ENCODE measurements at regions not wholly inside any gene's neighbourhood (a gene's known extent, or its start where the extent isn't known, plus 50 kb on each side); places are given as distances from the start of the nearest gene placed in this dataset.

- ChIA-PET SMC1A (ENCODE audit: uncharacterized antibody, unreplicated experiment) (no interaction called here), CTCF (no interaction called here), POLR2A (no interaction called here), RAD21 (ENCODE audit: unreplicated experiment) (no interaction called here)
- in situ Hi-C loops (cut with MboI): no loop called here
- Histone ChIP-seq H3K27ac (ENCODE audit: control insufficient read depth, insufficient read depth) (no peak overlapping the region), H4K20me1 (ENCODE audit: control insufficient read depth, insufficient read depth) (no peaks in the 10 kb centered on the region), H3K9me3 (replicated peaks; ENCODE audit: control insufficient read depth, insufficient read depth, low read length) (no peaks in the 10 kb centered on the region; the same call in 2 of the 3 replicates), H3K4me3 (no peak overlapping the region), H3K27me3 (replicated peaks in 1 of 2; ENCODE audit: control insufficient read depth in 2 of 2, insufficient read depth in 2 of 2, low read length in 1 of 2) (no peaks in the 10 kb centered on the region), H3K4me1 (ENCODE audit: control insufficient read depth, insufficient read depth, low read length) (no peaks in the 10 kb centered on the region), H3K4me2 (ENCODE audit: control insufficient read depth, insufficient read depth) (no peak overlapping the region), H3K36me3 (ENCODE audit: control insufficient read depth in 2 of 2, insufficient read depth in 2 of 2, low read length in 1 of 2) (no peaks in the 10 kb centered on the region), H3K79me2 (ENCODE audit: control insufficient read depth, insufficient read depth, low read length) (no peaks in the 10 kb centered on the region), H2AFZ (ENCODE audit: control insufficient read depth, low read depth, low read length) (no peak overlapping the region), H3K9ac (ENCODE audit: control insufficient read depth, insufficient read depth, low read length) (no peak overlapping the region)
- intact Hi-C loops (cut with micrococcal nuclease; ENCODE audit: unreplicated experiment): no loop called here
- no peak for FAIRE-seq
- no peak for DNase-seq (ENCODE audit: low read depth, low spot score)
- BruUV-seq (replicated peaks): no TSS peak
- no peak for ATAC-seq
- TF ChIP-seq SREBF2 (IDR thresholded peaks at IDR 0.05; ENCODE audit: low read length): no peak
- no peak for TF ChIP-seq FOXK2 (IDR thresholded peaks at IDR 0.05)
- TF ChIP-seq SRF (IDR thresholded peaks at IDR 0.05; ENCODE audit: low read depth in 2 of 2, low read length in 2 of 2): no peak
- WGBS (ENCODE audit: insufficient coverage, insufficient replicate concordance, low lambda C conversion rate, missing lambda C conversion rate): 21% methylated on average over 2 of the region's 2 CpGs
Measured at GRCh38 chr5:152309926-152310450, 95.1 kb downstream of the NMUR2 start.

- no peak for DNase-seq (ENCODE audit: low read depth, low spot score)
- Histone ChIP-seq H3K9ac (ENCODE audit: control insufficient read depth, insufficient read depth, low read length) (no peak overlapping the region), H3K27ac (ENCODE audit: control insufficient read depth, insufficient read depth) (no peak overlapping the region), H2AFZ (ENCODE audit: control insufficient read depth, low read depth, low read length) (no peak overlapping the region), H3K27me3 (replicated peaks in 1 of 2; ENCODE audit: control insufficient read depth in 2 of 2, insufficient read depth in 2 of 2, low read length in 1 of 2) (no peaks in the 10 kb centered on the region), H4K20me1 (ENCODE audit: control insufficient read depth, insufficient read depth) (no peaks in the 10 kb centered on the region), H3K9me3 (replicated peaks; ENCODE audit: control insufficient read depth, insufficient read depth, low read length) (no peaks in the 10 kb centered on the region), H3K36me3 (ENCODE audit: control insufficient read depth in 2 of 2, insufficient read depth in 2 of 2, low read length in 1 of 2) (no peaks in the 10 kb centered on the region), H3K4me1 (ENCODE audit: control insufficient read depth, insufficient read depth, low read length) (no peaks in the 10 kb centered on the region), H3K4me3 (no peak overlapping the region), H3K79me2 (ENCODE audit: control insufficient read depth, insufficient read depth, low read length) (no peaks in the 10 kb centered on the region), H3K4me2 (ENCODE audit: control insufficient read depth, insufficient read depth) (no peak overlapping the region)
- WGBS (ENCODE audit: insufficient coverage, insufficient replicate concordance, low lambda C conversion rate, missing lambda C conversion rate): 29% methylated on average over 2 of the region's 2 CpGs
- ChIA-PET POLR2A (no interaction called here), SMC1A (ENCODE audit: uncharacterized antibody, unreplicated experiment) (no interaction called here), RAD21 (ENCODE audit: unreplicated experiment) (no interaction called here), CTCF (no interaction called here)
- in situ Hi-C loops (cut with MboI): no loop called here
- TF ChIP-seq SREBF1 (IDR thresholded peaks at IDR 0.05; ENCODE audit: low read length) (no peak), PKNOX1 (IDR thresholded peaks at IDR 0.05) (no peak), GATAD2B (conservative IDR thresholded peaks at IDR 0.05; ENCODE audit: low read depth) (no peak), SPI1 (IDR thresholded peaks at IDR 0.05; ENCODE audit: borderline replicate concordance, insufficient read depth, low read depth, low read length) (no peak), BACH1 (IDR thresholded peaks at IDR 0.05; ENCODE audit: borderline replicate concordance) (no peak), RAD21 (IDR thresholded peaks at IDR 0.05; ENCODE audit: insufficient read depth, low read depth, low read length) (no peak)
- no peak for ATAC-seq
- intact Hi-C loops (cut with micrococcal nuclease; ENCODE audit: unreplicated experiment): no loop called here
- BruUV-seq (replicated peaks): no TSS peak
- no peak for FAIRE-seq
Measured at GRCh38 chr5:152306386-152306785, 98.7 kb downstream of the NMUR2 start.
